ENCODE measurements at regions not wholly inside any gene's neighbourhood (a gene's known extent, or its start where the extent isn't known, plus 50 kb on each side); places are given as distances from the start of the nearest gene placed in this dataset.
A peak's percentile ranks its signal among the peaks of the same experiment; 100 is the strongest.

DNA sequence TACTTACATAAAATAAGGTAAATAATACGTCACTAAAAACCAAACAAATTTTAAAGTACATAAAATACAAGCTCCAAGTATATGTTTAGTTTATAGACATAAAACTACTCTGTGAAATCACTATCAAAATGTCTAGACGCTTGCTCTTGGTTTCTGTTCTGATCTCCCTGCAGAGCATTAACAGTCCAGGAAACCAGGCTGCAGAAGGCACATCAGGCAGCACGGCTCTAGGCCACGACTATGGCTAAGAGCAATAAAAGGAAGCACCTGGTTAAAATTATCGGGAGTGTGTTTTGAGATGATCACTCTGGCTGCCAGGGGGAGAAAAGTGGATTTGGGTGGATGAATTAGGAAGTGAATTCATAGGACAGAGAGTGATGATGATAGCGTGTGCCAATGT, 196.0 kb upstream of the SPHKAP start:
- Histone ChIP-seq H2AFZ (no peak overlapping the region), H3K79me2 (ENCODE audit: insufficient read depth) (no peaks in the 10 kb centered on the region), H3K4me1 (ENCODE audit: insufficient read depth) (no peaks in the 10 kb centered on the region), H3K9me2 (ENCODE audit: insufficient read depth) (no peaks in the 10 kb centered on the region), H3K4me3 (no peak overlapping the region), H3K27me3 (replicated peaks; ENCODE audit: insufficient read depth) (no peaks in the 10 kb centered on the region), H3K4me2 (ENCODE audit: unreplicated experiment) (no peak overlapping the region), H3K36me3 (ENCODE audit: low read depth) (no peaks in the 10 kb centered on the region), H3K9me3 (ENCODE audit: low read depth) (no peaks in the 10 kb centered on the region), H4K20me1 (ENCODE audit: insufficient read depth) (no peaks in the 10 kb centered on the region), H3F3A (ENCODE audit: insufficient read depth) (no peaks in the 10 kb centered on the region), H3K9ac (no peak overlapping the region), H3K27ac (no peak overlapping the region)
- WGBS, 2 experiments (ENCODE audit: low coverage in 1 of 2, low lambda C conversion rate in 2 of 2, missing lambda C conversion rate in 2 of 2) = 26 to 28% methylated on average over 6 of the region's 6 CpGs
- TF ChIP-seq EZH2 (IDR thresholded peaks at IDR 0.05; ENCODE audit: insufficient read depth, poor library complexity, severe bottlenecking) = no peak
- in situ Hi-C loops (cut with MboI) = no loop called here
- no peak for DNase-seq

DNA sequence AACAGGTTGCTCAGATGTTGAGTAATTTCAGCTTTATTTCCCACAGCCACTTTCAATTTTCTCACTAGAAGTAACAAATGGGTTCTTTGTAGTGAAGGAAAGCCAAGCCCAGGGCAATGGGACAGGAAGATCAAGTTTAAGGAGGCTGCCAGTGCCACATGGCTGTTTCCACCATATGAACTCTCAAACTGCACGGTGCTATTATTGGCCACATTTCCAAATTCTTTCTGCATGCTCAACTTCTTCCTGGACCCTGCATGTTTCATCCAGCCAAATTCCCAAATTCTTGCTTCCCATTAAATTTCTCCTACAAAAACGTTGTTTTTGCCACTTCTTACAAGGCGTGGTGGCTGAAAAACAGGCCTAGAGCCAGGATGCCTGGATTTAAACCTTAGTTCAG, 193.3 kb upstream of the SPHKAP start:
- H2AFZ ChIP-seq = no peak overlapping the region
- no peak overlapping the region for H3K9ac ChIP-seq
- no peaks in the 10 kb centered on the region for H4K20me1 ChIP-seq (ENCODE audit: insufficient read depth)
- no peaks in the 10 kb centered on the region for H3K79me2 ChIP-seq (ENCODE audit: insufficient read depth)
- H3F3A ChIP-seq (ENCODE audit: insufficient read depth) = no peaks in the 10 kb centered on the region
- no peak overlapping the region for H3K4me3 ChIP-seq
- in situ Hi-C loops (cut with MboI) = no loop called here
- H3K4me1 ChIP-seq (ENCODE audit: insufficient read depth) = no peaks in the 10 kb centered on the region
- H3K9me2 ChIP-seq (ENCODE audit: insufficient read depth) = no peaks in the 10 kb centered on the region
- no peak overlapping the region for H3K4me2 ChIP-seq (ENCODE audit: unreplicated experiment)
- no peaks in the 10 kb centered on the region for H3K9me3 ChIP-seq (ENCODE audit: low read depth)
- H3K27ac ChIP-seq = no peak overlapping the region
- 28 to 40% methylated on average over 3 of the region's 3 CpGs for WGBS, 2 experiments (ENCODE audit: low coverage in 1 of 2, low lambda C conversion rate in 2 of 2, missing lambda C conversion rate in 2 of 2)
- TF ChIP-seq EZH2phosphoT487 (IDR thresholded peaks at IDR 0.05; ENCODE audit: insufficient read depth, low read depth) (no peak), EZH2 (IDR thresholded peaks at IDR 0.05; ENCODE audit: insufficient read depth, poor library complexity, severe bottlenecking) (no peak)
- H3K36me3 ChIP-seq (ENCODE audit: low read depth) = no peaks in the 10 kb centered on the region
- no peaks in the 10 kb centered on the region for H3K27me3 ChIP-seq (replicated peaks; ENCODE audit: insufficient read depth)
- peak; percentile 1 for DNase-seq

GRCh38 chr2:228373191-228373590, 191.7 kb upstream of the SPHKAP start:
- 56 to 79% methylated on average over 2 of the region's 2 CpGs for WGBS, 2 experiments (ENCODE audit: low coverage in 1 of 2, low lambda C conversion rate in 2 of 2, missing lambda C conversion rate in 2 of 2)
- Histone ChIP-seq H3K79me2 (ENCODE audit: insufficient read depth) (no peaks in the 10 kb centered on the region), H3K4me1 (ENCODE audit: insufficient read depth) (no peaks in the 10 kb centered on the region), H3K9ac (no peak overlapping the region), H3K4me3 (no peak overlapping the region), H3K27ac (no peak overlapping the region), H3K27me3 (replicated peaks; ENCODE audit: insufficient read depth) (no peaks in the 10 kb centered on the region), H3F3A (ENCODE audit: insufficient read depth) (no peaks in the 10 kb centered on the region), H3K9me3 (ENCODE audit: low read depth) (no peaks in the 10 kb centered on the region), H3K4me2 (ENCODE audit: unreplicated experiment) (no peak overlapping the region), H3K36me3 (ENCODE audit: low read depth) (no peaks in the 10 kb centered on the region), H4K20me1 (ENCODE audit: insufficient read depth) (no peaks in the 10 kb centered on the region), H2AFZ (no peak overlapping the region), H3K9me2 (ENCODE audit: insufficient read depth) (no peaks in the 10 kb centered on the region)
- no peak for DNase-seq
- in situ Hi-C loops (cut with MboI) = no loop called here
- TF ChIP-seq EZH2 (IDR thresholded peaks at IDR 0.05; ENCODE audit: insufficient read depth, poor library complexity, severe bottlenecking) (no peak), EZH2phosphoT487 (IDR thresholded peaks at IDR 0.05; ENCODE audit: insufficient read depth, low read depth) (no peak)

DNA sequence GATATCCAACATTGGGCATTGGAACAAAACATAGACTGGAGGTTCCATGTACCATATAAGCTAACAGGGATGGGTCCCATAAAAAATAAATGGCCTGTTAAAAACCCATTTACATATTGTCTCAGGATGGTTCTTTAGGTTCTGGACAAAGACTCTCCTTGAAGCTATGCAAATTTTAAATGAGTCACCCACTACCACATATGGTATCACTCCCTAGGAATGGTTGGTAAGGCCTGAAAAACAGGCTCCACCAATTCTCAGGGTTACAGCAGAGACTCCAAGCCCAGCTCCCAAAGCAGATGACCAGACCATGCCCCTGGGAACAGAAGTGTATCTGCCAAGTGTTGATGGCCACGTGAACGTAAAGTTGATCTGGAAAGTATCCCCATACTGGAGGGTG, 190.7 kb upstream of the SPHKAP start:
- Histone ChIP-seq H3K9me3 (ENCODE audit: low read depth) (no peaks in the 10 kb centered on the region), H3K4me3 (no peak overlapping the region), H3K79me2 (ENCODE audit: insufficient read depth) (no peaks in the 10 kb centered on the region), H4K20me1 (ENCODE audit: insufficient read depth) (no peaks in the 10 kb centered on the region), H3K4me2 (ENCODE audit: unreplicated experiment) (no peak overlapping the region), H3K9me2 (ENCODE audit: insufficient read depth) (no peaks in the 10 kb centered on the region), H3K27ac (no peak overlapping the region), H3F3A (ENCODE audit: insufficient read depth) (no peaks in the 10 kb centered on the region), H3K36me3 (ENCODE audit: low read depth) (no peaks in the 10 kb centered on the region), H2AFZ (no peak overlapping the region), H3K9ac (no peak overlapping the region), H3K27me3 (replicated peaks; ENCODE audit: insufficient read depth) (no peaks in the 10 kb centered on the region), H3K4me1 (ENCODE audit: insufficient read depth) (no peaks in the 10 kb centered on the region)
- in situ Hi-C loops (cut with MboI) = no loop called here
- peak; percentile 1 for DNase-seq
- whole genome bisulfite sequencing, 2 experiments (ENCODE audit: low coverage in 1 of 2, low lambda C conversion rate in 2 of 2, missing lambda C conversion rate in 2 of 2) = 90 to 100% methylated on average over 2 of the region's 2 CpGs
- no peak for TF ChIP-seq EZH2phosphoT487 (IDR thresholded peaks at IDR 0.05; ENCODE audit: insufficient read depth, low read depth)
- TF ChIP-seq EZH2 (IDR thresholded peaks at IDR 0.05; ENCODE audit: insufficient read depth, poor library complexity, severe bottlenecking) = no peak

DNA sequence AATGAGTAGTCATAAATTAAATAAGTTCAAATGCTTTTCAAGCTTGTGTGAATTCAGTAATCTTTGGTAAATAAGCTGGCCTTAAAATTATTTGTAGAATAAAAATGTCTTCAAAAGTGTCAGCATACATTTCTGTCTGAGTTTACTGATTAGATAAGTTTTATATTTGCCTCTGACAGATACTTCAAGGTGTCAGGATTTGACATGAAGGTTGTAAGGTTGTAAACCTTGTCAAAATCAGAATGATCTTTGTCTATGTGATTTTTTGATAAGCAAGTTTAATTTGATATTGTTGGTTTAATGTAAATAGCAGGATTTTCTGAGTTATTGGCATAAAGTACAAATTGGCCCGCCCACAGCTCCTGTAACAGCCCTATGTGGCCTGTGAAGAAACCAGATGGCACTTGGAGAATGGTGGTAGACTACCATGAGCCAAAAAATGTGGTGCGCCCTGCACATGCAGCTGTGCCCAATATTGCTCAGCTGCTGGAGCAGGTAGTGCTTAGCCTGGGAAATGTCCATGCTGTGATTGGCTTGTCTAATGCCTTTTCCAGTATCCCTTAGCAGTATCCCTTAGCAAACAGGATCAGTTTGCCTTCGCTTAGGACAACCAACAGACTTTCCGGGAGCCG, 188.0 kb upstream of the SPHKAP start:
- Histone ChIP-seq H3K4me3 (no peak overlapping the region), H3K36me3 (ENCODE audit: low read depth) (no peaks in the 10 kb centered on the region), H3K4me1 (ENCODE audit: insufficient read depth) (no peaks in the 10 kb centered on the region), H3K27ac (no peak overlapping the region), H3K9ac (no peak overlapping the region), H3K9me2 (ENCODE audit: insufficient read depth) (no peaks in the 10 kb centered on the region), H3K79me2 (ENCODE audit: insufficient read depth) (no peaks in the 10 kb centered on the region), H3F3A (ENCODE audit: insufficient read depth) (no peaks in the 10 kb centered on the region), H3K4me2 (ENCODE audit: unreplicated experiment) (no peak overlapping the region), H2AFZ (no peak overlapping the region), H4K20me1 (ENCODE audit: insufficient read depth) (no peaks in the 10 kb centered on the region), H3K27me3 (replicated peaks; ENCODE audit: insufficient read depth) (no peaks in the 10 kb centered on the region), H3K9me3 (ENCODE audit: low read depth) (no peaks in the 10 kb centered on the region)
- no peak for DNase-seq
- no peak for TF ChIP-seq EZH2 (IDR thresholded peaks at IDR 0.05; ENCODE audit: insufficient read depth, poor library complexity, severe bottlenecking)
- in situ Hi-C loops (cut with MboI) = no loop called here
- WGBS, 2 experiments (ENCODE audit: low coverage in 1 of 2, low lambda C conversion rate in 2 of 2, missing lambda C conversion rate in 2 of 2) = 81 to 87% methylated on average over 5 of the region's 5 CpGs
